K562 (cell line): ENCODE measurements at regions not wholly inside any gene's neighbourhood (a gene's known extent, or its start where the extent isn't known, plus 50 kb on each side); places are given as distances from the start of the nearest gene placed in this dataset.

Experiments used
- ADNP ChIP-seq: fragments of 200-800 bp; sonication (Bioruptor generic); IDR thresholded peaks from 2 replicates; pipeline ENCODE4 v1.6.1; 2016; ENCODE audit warnings: missing genetic modification characterization, missing compliant biosample characterization
- EZH2 ChIP-seq: IDR thresholded peaks from 2 replicates; pipeline ENCODE4 v1.6.1; 2012; ENCODE audit warnings: low read depth, mild to moderate bottlenecking, inconsistent platforms, low read length, borderline replicate concordance
- NFRKB ChIP-seq: fragments of 450-650 bp; IDR thresholded peaks from 2 replicates; pipeline ENCODE4 v1.6.1; 2016; ENCODE audit warnings: low read depth
- PHB2 ChIP-seq: fragments of 450-650 bp; IDR thresholded peaks from 2 replicates; pipeline ENCODE4 v1.6.1; 2017; ENCODE audit warnings: low read depth
- POLR2A ChIP-seq: fragments of 450-650 bp; conservative IDR thresholded peaks from 2 replicates; pipeline ENCODE4 v1.6.1; 2016
- POLR2G ChIP-seq: fragments of 200-400 bp; formaldehyde crosslinking; IDR thresholded peaks from 2 replicates; pipeline ENCODE4 v1.6.1; 2017; ENCODE audit warnings: low read depth, mild to moderate bottlenecking, antibody characterized with exemption, low read length, moderate library complexity
- SMAD3 ChIP-seq: fragments of 450-650 bp; formaldehyde crosslinking; conservative IDR thresholded peaks from 2 replicates; pipeline ENCODE4 v1.4.0; 2020; ENCODE audit warnings: mild to moderate bottlenecking
- TAF9B ChIP-seq: fragments of 450-650 bp; IDR thresholded peaks from 2 replicates; pipeline ENCODE4 v1.6.1; 2018; ENCODE audit warnings: mild to moderate bottlenecking; ENCODE audit not compliant: partially characterized antibody
- ZHX1 ChIP-seq: fragments of 150-350 bp; conservative IDR thresholded peaks from 2 replicates; pipeline ENCODE4 v1.6.1; 2014; ENCODE audit warnings: low read length
- ZNF24 ChIP-seq: fragments of 450-650 bp; IDR thresholded peaks from 2 replicates; pipeline ENCODE4 v1.6.1; 2016
- ZNF274 ChIP-seq: IDR thresholded peaks from 2 replicates; pipeline ENCODE4 v1.6.1; 2011; ENCODE audit warnings: low read depth, mild to moderate bottlenecking, low read length, moderate library complexity, borderline replicate concordance

- TF ChIP-seq ADNP (tag) (no peak), ZHX1 (no peak), ZNF274 (no peak), POLR2G (no peak), TAF9B (no peak), ZNF24 (no peak), EZH2 (no peak), NFRKB (no peak), PHB2 (no peak), SMAD3 (no peak), POLR2A (no peak)
Observed at GRCh38 chr5:67696446-67696845, 499.8 kb upstream of the CD180 start.
